GM18520 (cell line): ENCODE measurements at regions not wholly inside any gene's neighbourhood (a gene's known extent, or its start where the extent isn't known, plus 50 kb on each side); places are given as distances from the start of the nearest gene placed in this dataset.

Experiments used
- ATAC-seq: cut with Tn5 transposase; IDR thresholded peaks from one replicate; pipeline ENCODE4 v1.9.1; 2021; ENCODE audit not compliant: unreplicated experiment

- ATAC-seq = no peak
Measured at GRCh38 chr2:190807886-190808285, 72.7 kb upstream of the GLS start.

GRCh38 chr2:190809139-190809764 is 71.4 kb upstream of the GLS start:
- no peak for ATAC-seq

GRCh38 chr2:190809876-190810525 is 70.6 kb upstream of the GLS start:
- ATAC-seq = no peak

- ATAC-seq = no peak
Measured at GRCh38 chr2:190810981-190811587, 69.5 kb upstream of the GLS start.

GRCh38 chr2:190811811-190812210 is 68.8 kb upstream of the GLS start:
- no peak for ATAC-seq

GRCh38 chr2:190812506-190813294 is 67.9 kb upstream of the GLS start:
- ATAC-seq = no peak

- ATAC-seq = no peak
Measured at GRCh38 chr2:190815226-190815625, 65.4 kb upstream of the GLS start.

- ATAC-seq = no peak
Measured at GRCh38 chr2:190817082-190817481, 63.5 kb upstream of the GLS start.

- ATAC-seq = no peak
Measured at GRCh38 chr2:190819840-190820301, 60.8 kb upstream of the GLS start.

- no peak for ATAC-seq
Measured at GRCh38 chr2:190820416-190820815, 60.2 kb upstream of the GLS start.

- ATAC-seq = no peak
Measured at GRCh38 chr2:190822043-190822442, 58.6 kb upstream of the GLS start.

- no peak for ATAC-seq
Measured at GRCh38 chr2:190827720-190828119, 52.9 kb upstream of the GLS start.

- ATAC-seq = no peak
Measured at GRCh38 chr2:190829642-190830041, 51.0 kb upstream of the GLS start.
